SU-DHL-6 (cell line): ENCODE measurements at regions not wholly inside any gene's neighbourhood (a gene's known extent, or its start where the extent isn't known, plus 50 kb on each side); places are given as distances from the start of the nearest gene placed in this dataset.
"Not testable (repeated sequence)": the region's sequence is repeated elsewhere in the genome, so short reads cannot be mapped to it uniquely, and the experiment has no call there.

Source experiments
- H2AFZ ChIP-seq: fragments of 200-600 bp; sonication (generic); 2 replicates; pipeline ENCODE4 v1.6.1; 2014; ENCODE audit warnings: low read depth, mild to moderate bottlenecking, moderate library complexity, mixed read lengths, antibody characterized with exemption, low read length; ENCODE audit not compliant: severe bottlenecking
- H3F3A ChIP-seq: fragments of 200-600 bp; shearing (Covaris generic); 2 replicates; pipeline ENCODE4 v1.6.0; 2016; ENCODE audit warnings: antibody characterized with exemption, mild to moderate bottlenecking; ENCODE audit not compliant: insufficient read depth
- H3K27ac ChIP-seq: fragments of 200-600 bp; sonication (generic); 2 replicates; pipeline ENCODE4 v1.5.1; 2016; ENCODE audit warnings: low read depth, mild to moderate bottlenecking, low read length, moderate library complexity, mixed read lengths
- H3K27me3 ChIP-seq: fragments of 200-600 bp; sonication (generic), shearing (Covaris generic); 2 replicates; pipeline ENCODE4 v1.6.0; 2014; ENCODE audit warnings: mild to moderate bottlenecking, low read length
- H3K36me3 ChIP-seq: fragments of 200-600 bp; sonication (generic); 2 replicates; pipeline ENCODE4 v1.6.1; 2014; ENCODE audit warnings: mild to moderate bottlenecking, low read length, mixed read lengths
- H3K4me2 ChIP-seq: fragments of 300-600, 200-600 bp; shearing (Covaris generic), sonication (generic); 2 replicates; pipeline ENCODE4 v1.6.0; 2014; ENCODE audit warnings: low read length, low read depth, mild to moderate bottlenecking; ENCODE audit not compliant: poor library complexity, severe bottlenecking
- H3K4me3 ChIP-seq: fragments of 200-600 bp; sonication (generic); 2 replicates; pipeline ENCODE4 v1.5.1; 2014; ENCODE audit warnings: antibody characterized with exemption, low read length, mild to moderate bottlenecking, mixed read lengths; ENCODE audit not compliant: insufficient read depth, poor library complexity, severe bottlenecking
- H3K79me2 ChIP-seq: fragments of 200-600 bp; sonication (generic); 2 replicates; pipeline ENCODE4 v1.6.1; 2014; ENCODE audit warnings: mild to moderate bottlenecking, low read length, moderate library complexity; ENCODE audit not compliant: insufficient read depth
- H3K9ac ChIP-seq: fragments of 200-600 bp; sonication (generic); 2 replicates; pipeline ENCODE4 v1.7.0; 2014; ENCODE audit warnings: mild to moderate bottlenecking, low read length
- H3K9me2 ChIP-seq: fragments of 200-600 bp; sonication (generic); replicated peaks from 2 replicates; pipeline ENCODE4 v1.6.1; 2014; ENCODE audit warnings: low read length; ENCODE audit not compliant: insufficient read depth
- H3K9me3 ChIP-seq: fragments of 200-600 bp; sonication (generic); 2 replicates; pipeline ENCODE4 v1.6.1; 2014; ENCODE audit warnings: low read length, mixed read lengths; ENCODE audit not compliant: insufficient read depth
- H4K20me1 ChIP-seq: fragments of 200-600 bp; sonication (generic); 2 replicates; pipeline ENCODE4 v1.6.1; 2014; ENCODE audit warnings: low read depth, mild to moderate bottlenecking, antibody characterized with exemption, low read length, moderate library complexity, mixed read lengths
- EZH2phosphoT487 ChIP-seq: fragments of 200-600 bp; sonication (generic), shearing (Covaris generic); conservative IDR thresholded peaks from 2 replicates; pipeline ENCODE4 v1.6.1; 2018; ENCODE audit warnings: mild to moderate bottlenecking, antibody characterized with exemption, low read length, moderate library complexity, mixed read lengths
- TF ChIP-seq, protein P1 (sequence below): fragments of 200-600 bp; sonication (generic); IDR thresholded peaks from one replicate; pipeline ENCODE4 v1.5.1; 2017; ENCODE audit warnings: antibody characterized with exemption, mild to moderate bottlenecking, low read length, moderate library complexity; ENCODE audit not compliant: insufficient read depth, poor library complexity, severe bottlenecking

DNA sequence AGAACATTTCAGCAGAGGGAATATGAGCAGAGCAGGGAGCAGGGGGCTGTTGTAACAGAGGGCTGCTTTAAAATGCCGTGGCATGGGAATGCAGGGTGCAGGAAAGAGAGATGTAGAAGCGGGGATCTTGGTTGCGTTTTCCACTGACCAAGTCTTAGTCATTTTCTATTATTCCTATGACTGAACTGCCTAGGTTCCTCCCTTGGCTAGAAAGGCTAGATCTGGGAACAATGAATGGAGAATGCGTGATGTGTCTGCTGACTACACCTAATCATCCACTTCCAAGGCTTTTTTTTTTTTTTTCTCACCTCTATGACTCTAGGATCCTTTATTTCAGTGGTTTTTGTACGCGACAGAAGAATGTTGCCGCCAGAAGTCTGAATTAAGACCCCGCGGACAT lies 607.4 kb upstream of the TBL1XR1 start:
- Histone ChIP-seq H3K4me3 (no peak overlapping the region), H3K27me3 (no peaks in the 10 kb centered on the region), H3K79me2 (no peaks in the 10 kb centered on the region), H4K20me1 (no peaks in the 10 kb centered on the region), H3K9me2 (no peaks in the 10 kb centered on the region), H3K9me3 (no peaks in the 10 kb centered on the region), H3K36me3 (no peaks in the 10 kb centered on the region), H2AFZ (no peak overlapping the region), H3K9ac (no peak overlapping the region), H3K4me2 (no peak overlapping the region), H3K27ac (no peak overlapping the region), H3F3A (no peaks in the 10 kb centered on the region)
- TF ChIP-seq, protein P1, sequence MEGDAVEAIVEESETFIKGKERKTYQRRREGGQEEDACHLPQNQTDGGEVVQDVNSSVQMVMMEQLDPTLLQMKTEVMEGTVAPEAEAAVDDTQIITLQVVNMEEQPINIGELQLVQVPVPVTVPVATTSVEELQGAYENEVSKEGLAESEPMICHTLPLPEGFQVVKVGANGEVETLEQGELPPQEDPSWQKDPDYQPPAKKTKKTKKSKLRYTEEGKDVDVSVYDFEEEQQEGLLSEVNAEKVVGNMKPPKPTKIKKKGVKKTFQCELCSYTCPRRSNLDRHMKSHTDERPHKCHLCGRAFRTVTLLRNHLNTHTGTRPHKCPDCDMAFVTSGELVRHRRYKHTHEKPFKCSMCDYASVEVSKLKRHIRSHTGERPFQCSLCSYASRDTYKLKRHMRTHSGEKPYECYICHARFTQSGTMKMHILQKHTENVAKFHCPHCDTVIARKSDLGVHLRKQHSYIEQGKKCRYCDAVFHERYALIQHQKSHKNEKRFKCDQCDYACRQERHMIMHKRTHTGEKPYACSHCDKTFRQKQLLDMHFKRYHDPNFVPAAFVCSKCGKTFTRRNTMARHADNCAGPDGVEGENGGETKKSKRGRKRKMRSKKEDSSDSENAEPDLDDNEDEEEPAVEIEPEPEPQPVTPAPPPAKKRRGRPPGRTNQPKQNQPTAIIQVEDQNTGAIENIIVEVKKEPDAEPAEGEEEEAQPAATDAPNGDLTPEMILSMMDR = no peak
- no peak for TF ChIP-seq EZH2phosphoT487

DNA sequence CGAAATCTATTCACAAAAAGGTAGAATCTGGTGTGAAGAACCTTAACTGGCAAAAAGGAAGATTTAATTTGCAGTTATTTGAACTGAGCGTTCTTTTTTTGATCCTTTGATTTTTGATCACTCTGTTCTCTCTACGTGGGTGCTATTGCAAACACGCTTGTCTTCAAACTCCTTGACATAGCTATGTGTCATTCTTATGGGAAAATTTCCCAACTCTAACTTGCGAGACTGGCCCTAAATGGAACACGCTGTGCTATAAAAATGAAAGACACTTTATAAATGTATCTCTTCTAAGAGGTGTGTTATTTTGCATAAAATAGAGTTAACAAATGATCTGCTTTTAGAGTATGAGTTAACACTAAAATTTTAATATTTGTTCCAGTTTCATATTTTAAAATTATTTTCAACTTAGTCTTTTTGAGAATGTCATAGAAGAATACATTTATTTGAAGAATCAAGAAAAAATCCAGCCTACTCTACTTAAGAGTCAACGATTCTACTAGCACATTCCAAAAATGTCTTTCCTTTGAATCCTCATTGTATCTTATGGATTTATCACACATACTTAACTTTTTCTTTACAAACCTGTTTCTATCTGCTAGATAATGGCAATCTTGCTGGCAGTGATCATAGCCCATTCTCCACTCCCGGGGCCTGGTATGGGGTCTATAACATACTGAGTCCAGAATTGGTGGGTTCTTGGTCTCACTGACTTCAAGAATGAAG lies 610.0 kb upstream of the TBL1XR1 start:
- Histone ChIP-seq H3K36me3 (no peaks in the 10 kb centered on the region), H3K9me2 (no peaks in the 10 kb centered on the region), H3K4me2 (no peak overlapping the region), H3F3A (no peaks in the 10 kb centered on the region), H3K27me3 (no peaks in the 10 kb centered on the region), H3K79me2 (no peaks in the 10 kb centered on the region), H3K4me3 (no peak overlapping the region), H3K9me3 (no peaks in the 10 kb centered on the region), H3K27ac (no peak overlapping the region), H2AFZ (no peak overlapping the region), H4K20me1 (no peaks in the 10 kb centered on the region), H3K9ac (no peak overlapping the region)
- TF ChIP-seq, protein P1 = no peak

DNA sequence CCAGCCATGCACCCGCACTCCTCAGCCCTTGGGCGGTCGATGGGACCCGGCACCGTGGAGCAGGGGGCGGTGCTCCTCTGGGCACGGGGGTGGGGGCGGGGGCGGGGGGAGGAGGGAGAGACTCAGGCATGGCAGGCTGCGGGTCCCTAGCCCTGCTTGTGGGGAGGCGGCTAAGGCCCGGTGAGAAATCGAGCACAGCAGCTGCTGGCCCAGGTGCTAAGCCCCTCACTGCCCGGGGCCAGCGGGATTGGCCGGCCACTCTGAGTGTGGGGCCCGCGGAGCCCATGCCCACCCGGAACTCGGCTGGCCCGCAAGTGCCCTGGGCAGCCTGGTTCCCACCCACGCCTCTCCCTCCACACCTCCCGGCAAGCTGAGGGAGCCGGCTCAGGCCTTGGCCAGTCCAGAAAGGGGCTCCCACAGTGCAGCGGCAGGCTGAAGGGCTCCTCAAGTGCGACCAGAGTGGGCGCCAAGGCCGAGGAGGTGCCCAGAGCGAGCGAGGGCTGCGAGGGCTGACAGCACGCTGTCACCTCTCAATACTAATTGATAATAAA lies 611.7 kb upstream of the TBL1XR1 start:
- not testable (repeated sequence) for H3K9ac ChIP-seq, H4K20me1 ChIP-seq, H2AFZ ChIP-seq, H3K27me3 ChIP-seq, H3F3A ChIP-seq, H3K79me2 ChIP-seq, H3K9me3 ChIP-seq, H3K9me2 ChIP-seq, H3K27ac ChIP-seq, H3K4me3 ChIP-seq, H3K4me2 ChIP-seq, H3K36me3 ChIP-seq

DNA sequence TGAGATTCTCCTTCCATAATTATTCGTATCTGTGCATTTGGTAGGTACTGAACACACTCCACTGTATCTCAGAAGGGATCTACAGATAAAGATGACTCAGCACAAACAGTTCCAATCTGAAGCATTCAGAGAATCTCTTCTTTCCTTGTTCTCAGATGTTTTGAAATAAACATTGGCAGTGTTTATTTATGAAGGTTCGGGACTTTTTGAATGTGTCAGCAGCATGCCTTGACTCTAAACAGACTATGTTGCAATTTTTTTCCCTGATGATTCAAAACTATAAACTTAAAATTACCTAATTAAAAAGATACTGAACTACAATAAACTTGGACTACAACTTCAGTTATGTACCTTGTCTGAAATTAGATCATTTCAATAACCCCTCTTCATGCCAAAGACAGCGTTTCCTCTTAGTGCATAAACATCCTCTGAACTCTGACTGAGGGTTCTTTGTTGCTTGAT lies 612.9 kb upstream of the TBL1XR1 start:
- no peak overlapping the region for H2AFZ ChIP-seq

More for the DNA sequence above, 612.9 kb upstream of the TBL1XR1 start:
- H3F3A ChIP-seq = no peaks in the 10 kb centered on the region
- no peak overlapping the region for H3K4me2 ChIP-seq
- TF ChIP-seq EZH2phosphoT487 = no peak
- TF ChIP-seq, protein P1 = no peak
- H3K36me3 ChIP-seq = no peaks in the 10 kb centered on the region
- no peaks in the 10 kb centered on the region for H3K27me3 ChIP-seq
- no peak overlapping the region for H3K9ac ChIP-seq
- H3K9me3 ChIP-seq = no peaks in the 10 kb centered on the region
- H3K9me2 ChIP-seq = no peaks in the 10 kb centered on the region
- no peaks in the 10 kb centered on the region for H4K20me1 ChIP-seq
- H3K79me2 ChIP-seq = no peaks in the 10 kb centered on the region
- no peak overlapping the region for H3K4me3 ChIP-seq
- no peak overlapping the region for H3K27ac ChIP-seq
